Breast epithelium (tissue), 3 donors: ENCODE measurements at regions not wholly inside any gene's neighbourhood (a gene's known extent, or its start where the extent isn't known, plus 50 kb on each side); places are given as distances from the start of the nearest gene placed in this dataset.

Experiments
- POLR2A ChIP-seq: fragments of 450-650 bp; IDR thresholded peaks from one replicate; pipeline ENCODE4 v1.6.1; 2016; ENCODE audit warnings: antibody characterized with exemption, mild to moderate bottlenecking, moderate library complexity
- POLR2AphosphoS5 ChIP-seq, 3 donors: sonication (generic); formaldehyde crosslinking; IDR thresholded peaks; one replicate each; pipeline ENCODE4 v1.6.1; 2017; ENCODE audit warnings: antibody characterized with exemption in 3 of 3
- TF ChIP-seq, protein P1 (sequence below), 3 donors: fragments of 450-650 bp; IDR thresholded peaks; one replicate each; pipeline ENCODE4 v1.5.1; 2016 to 2017; ENCODE audit warnings: antibody characterized with exemption in 3 of 3, mild to moderate bottlenecking in 3 of 3, moderate library complexity in 3 of 3

DNA sequence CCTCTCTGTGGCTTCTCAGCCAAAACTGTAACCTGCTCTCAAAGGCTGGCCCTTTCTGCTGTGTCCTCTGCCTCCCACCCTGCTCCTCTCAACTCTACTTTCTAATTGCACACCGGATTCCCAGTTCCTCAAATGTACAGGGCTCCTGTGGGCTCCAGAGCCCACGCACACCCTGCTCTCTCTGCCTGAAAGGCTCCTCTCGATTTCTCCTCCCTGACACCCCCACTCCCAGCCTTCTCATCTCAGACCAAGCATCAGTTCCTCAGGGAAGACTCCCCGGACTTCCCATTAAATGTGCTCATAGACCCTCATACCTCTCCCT, 111.7 kb upstream of the STEAP1B start:
- TF ChIP-seq POLR2A (no peak), POLR2AphosphoS5 (IDR thresholded peaks at IDR 0.05) (no peak)
- TF ChIP-seq, protein P1, sequence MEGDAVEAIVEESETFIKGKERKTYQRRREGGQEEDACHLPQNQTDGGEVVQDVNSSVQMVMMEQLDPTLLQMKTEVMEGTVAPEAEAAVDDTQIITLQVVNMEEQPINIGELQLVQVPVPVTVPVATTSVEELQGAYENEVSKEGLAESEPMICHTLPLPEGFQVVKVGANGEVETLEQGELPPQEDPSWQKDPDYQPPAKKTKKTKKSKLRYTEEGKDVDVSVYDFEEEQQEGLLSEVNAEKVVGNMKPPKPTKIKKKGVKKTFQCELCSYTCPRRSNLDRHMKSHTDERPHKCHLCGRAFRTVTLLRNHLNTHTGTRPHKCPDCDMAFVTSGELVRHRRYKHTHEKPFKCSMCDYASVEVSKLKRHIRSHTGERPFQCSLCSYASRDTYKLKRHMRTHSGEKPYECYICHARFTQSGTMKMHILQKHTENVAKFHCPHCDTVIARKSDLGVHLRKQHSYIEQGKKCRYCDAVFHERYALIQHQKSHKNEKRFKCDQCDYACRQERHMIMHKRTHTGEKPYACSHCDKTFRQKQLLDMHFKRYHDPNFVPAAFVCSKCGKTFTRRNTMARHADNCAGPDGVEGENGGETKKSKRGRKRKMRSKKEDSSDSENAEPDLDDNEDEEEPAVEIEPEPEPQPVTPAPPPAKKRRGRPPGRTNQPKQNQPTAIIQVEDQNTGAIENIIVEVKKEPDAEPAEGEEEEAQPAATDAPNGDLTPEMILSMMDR (IDR thresholded peaks at IDR 0.05), result no peak
